HepG2 (cell line): ENCODE measurements at regions not wholly inside any gene's neighbourhood (a gene's known extent, or its start where the extent isn't known, plus 50 kb on each side); places are given as distances from the start of the nearest gene placed in this dataset.

Source experiments
- ETV5 ChIP-seq: IDR thresholded peaks from 2 replicates; pipeline ENCODE4 v1.6.1; 2018; ENCODE audit warnings: missing biosample characterization, missing genetic modification reagents, inconsistent platforms, borderline replicate concordance
- JUND ChIP-seq: sonication (generic); formaldehyde crosslinking; IDR thresholded peaks from 2 replicates; pipeline ENCODE4 v1.8.0; 2022; ENCODE audit warnings: mild to moderate bottlenecking, missing genetic modification reagents
- KDM2A ChIP-seq: sonication (generic); formaldehyde crosslinking; IDR thresholded peaks from 2 replicates; pipeline ENCODE4 v1.4.0; 2020; ENCODE audit warnings: low read depth, missing genetic modification reagents, borderline replicate concordance
- NR2F1 ChIP-seq, 2 experiments: fragments of 450-650 bp in 1 of 2; formaldehyde crosslinking in 1 of 2; IDR thresholded peaks; 2 replicates each; pipeline versions ENCODE4 v1.5.0 to v1.6.1; 2016 to 2020; ENCODE audit warnings: mild to moderate bottlenecking in 1 of 2, missing compliant biosample characterization in 1 of 2, missing genetic modification reagents in 1 of 2, moderate library complexity in 1 of 2
- RBFOX2 ChIP-seq: fragments of 200-400 bp; formaldehyde crosslinking; IDR thresholded peaks from 2 replicates; pipeline ENCODE4 v1.6.1; 2017; ENCODE audit warnings: low read depth, mild to moderate bottlenecking, low read length
- SAFB2 ChIP-seq: sonication (generic); formaldehyde crosslinking; IDR thresholded peaks from 2 replicates; pipeline ENCODE4 v1.5.1; 2020; ENCODE audit warnings: missing genetic modification reagents, low read depth, mild to moderate bottlenecking, borderline replicate concordance
- SIN3A ChIP-seq: IDR thresholded peaks from 2 replicates; pipeline ENCODE4 v1.6.1; 2011; ENCODE audit warnings: low read depth, mild to moderate bottlenecking, control low read depth, low read length, borderline replicate concordance
- SP140L ChIP-seq: sonication (generic); formaldehyde crosslinking; IDR thresholded peaks from 2 replicates; pipeline ENCODE4 v1.4.0; 2020; ENCODE audit warnings: missing genetic modification reagents, borderline replicate concordance
- TBP ChIP-seq: sonication (generic); formaldehyde crosslinking; IDR thresholded peaks from 2 replicates; pipeline ENCODE4 v1.5.0; 2020; ENCODE audit warnings: missing genetic modification reagents
- ZNF331 ChIP-seq: sonication (generic); formaldehyde crosslinking; IDR thresholded peaks from 2 replicates; pipeline ENCODE4 v1.4.0; 2020; ENCODE audit warnings: missing genetic modification reagents
- ZNF607 ChIP-seq: sonication (generic); formaldehyde crosslinking; IDR thresholded peaks from 2 replicates; pipeline ENCODE4 v1.5.1; 2020; ENCODE audit warnings: missing genetic modification reagents, mild to moderate bottlenecking, borderline replicate concordance
- TF ChIP-seq, protein P1 (sequence below): sonication (generic); formaldehyde crosslinking; IDR thresholded peaks from 2 replicates; pipeline ENCODE4 v1.8.1; 2023; ENCODE audit warnings: mild to moderate bottlenecking, missing genetic modification reagents
- TF ChIP-seq, protein P2 (sequence below): sonication (generic); formaldehyde crosslinking; IDR thresholded peaks from 2 replicates; pipeline ENCODE4 v1.8.0; 2022; ENCODE audit warnings: low read depth, missing genetic modification reagents
- TF ChIP-seq, protein P3 (sequence below): sonication (generic); formaldehyde crosslinking; IDR thresholded peaks from 2 replicates; pipeline ENCODE4 v1.8.0; 2022; ENCODE audit warnings: mild to moderate bottlenecking, missing genetic modification reagents, borderline replicate concordance
- TF ChIP-seq, protein P4 (sequence below): sonication (generic); formaldehyde crosslinking; IDR thresholded peaks from 2 replicates; pipeline ENCODE4 v1.5.0; 2020; ENCODE audit warnings: mild to moderate bottlenecking, missing genetic modification reagents
- TF ChIP-seq, protein P5 (sequence below): sonication (generic); formaldehyde crosslinking; IDR thresholded peaks from 2 replicates; pipeline ENCODE4 v1.8.1; 2023; ENCODE audit warnings: missing genetic modification reagents, inconsistent platforms, borderline replicate concordance
- TF ChIP-seq, protein P6 (sequence below): IDR thresholded peaks from 2 replicates; pipeline ENCODE4 v1.6.1; 2012; ENCODE audit warnings: low read length, improper control_type of control experiment

DNA sequence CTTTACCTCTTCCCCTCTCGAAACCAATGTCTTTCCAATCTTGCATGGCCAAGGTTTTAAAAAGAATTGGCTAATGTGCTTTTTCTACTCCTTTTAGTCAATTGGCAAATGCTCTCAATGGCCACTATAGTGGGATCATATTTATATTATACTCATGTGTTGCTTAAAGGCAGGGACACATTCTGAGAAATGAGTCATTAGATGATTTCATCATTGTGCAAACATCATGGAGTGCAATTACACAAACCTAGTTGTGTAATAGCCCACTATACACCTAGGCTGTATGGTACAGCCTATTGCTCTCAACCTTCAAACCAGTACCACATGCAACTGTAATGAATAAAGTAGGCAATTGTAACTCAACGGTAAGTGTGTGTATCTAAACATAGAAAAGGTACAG, 180.9 kb downstream of the HS3ST3A1 start (continued):
- TF ChIP-seq SAFB2 (CRISPR knock-in tag) (no peak), ETV5 (CRISPR knock-in tag) (peak; percentile 69; the same call in 1 of the 2 replicates), SIN3A (no peak), RBFOX2 (no peak), ZNF331 (CRISPR knock-in tag) (peak; percentile 95), KDM2A (no peak), ZNF607 (no peak), TBP (no peak), NR2F1 (CRISPR knock-in tag; IDR thresholded peaks at IDR 0.05) (peak; percentile 46 to 59; a peak in 3 of 4 replicates), JUND (CRISPR knock-in tag) (peak; percentile 100), SP140L (CRISPR knock-in tag) (no peak)
- TF ChIP-seq, protein P1, sequence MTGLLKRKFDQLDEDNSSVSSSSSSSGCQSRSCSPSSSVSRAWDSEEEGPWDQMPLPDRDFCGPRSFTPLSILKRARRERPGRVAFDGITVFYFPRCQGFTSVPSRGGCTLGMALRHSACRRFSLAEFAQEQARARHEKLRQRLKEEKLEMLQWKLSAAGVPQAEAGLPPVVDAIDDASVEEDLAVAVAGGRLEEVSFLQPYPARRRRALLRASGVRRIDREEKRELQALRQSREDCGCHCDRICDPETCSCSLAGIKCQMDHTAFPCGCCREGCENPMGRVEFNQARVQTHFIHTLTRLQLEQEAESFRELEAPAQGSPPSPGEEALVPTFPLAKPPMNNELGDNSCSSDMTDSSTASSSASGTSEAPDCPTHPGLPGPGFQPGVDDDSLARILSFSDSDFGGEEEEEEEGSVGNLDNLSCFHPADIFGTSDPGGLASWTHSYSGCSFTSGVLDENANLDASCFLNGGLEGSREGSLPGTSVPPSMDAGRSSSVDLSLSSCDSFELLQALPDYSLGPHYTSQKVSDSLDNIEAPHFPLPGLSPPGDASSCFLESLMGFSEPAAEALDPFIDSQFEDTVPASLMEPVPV: no peak; the same call in 1 of the 2 replicates
- TF ChIP-seq, protein P2, sequence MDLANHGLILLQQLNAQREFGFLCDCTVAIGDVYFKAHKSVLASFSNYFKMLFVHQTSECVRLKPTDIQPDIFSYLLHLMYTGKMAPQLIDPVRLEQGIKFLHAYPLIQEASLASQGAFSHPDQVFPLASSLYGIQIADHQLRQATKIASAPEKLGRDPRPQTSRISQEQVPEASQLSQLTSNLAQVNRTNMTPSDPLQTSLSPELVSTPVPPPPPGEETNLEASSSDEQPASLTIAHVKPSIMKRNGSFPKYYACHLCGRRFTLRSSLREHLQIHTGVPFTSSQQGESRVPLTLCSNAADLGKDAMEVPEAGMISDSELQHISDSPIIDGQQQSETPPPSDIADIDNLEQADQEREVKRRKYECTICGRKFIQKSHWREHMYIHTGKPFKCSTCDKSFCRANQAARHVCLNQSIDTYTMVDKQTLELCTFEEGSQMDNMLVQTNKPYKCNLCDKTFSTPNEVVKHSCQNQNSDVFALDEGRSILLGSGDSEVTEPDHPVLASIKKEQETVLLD (CRISPR knock-in tag): no peak
- TF ChIP-seq, protein P3, sequence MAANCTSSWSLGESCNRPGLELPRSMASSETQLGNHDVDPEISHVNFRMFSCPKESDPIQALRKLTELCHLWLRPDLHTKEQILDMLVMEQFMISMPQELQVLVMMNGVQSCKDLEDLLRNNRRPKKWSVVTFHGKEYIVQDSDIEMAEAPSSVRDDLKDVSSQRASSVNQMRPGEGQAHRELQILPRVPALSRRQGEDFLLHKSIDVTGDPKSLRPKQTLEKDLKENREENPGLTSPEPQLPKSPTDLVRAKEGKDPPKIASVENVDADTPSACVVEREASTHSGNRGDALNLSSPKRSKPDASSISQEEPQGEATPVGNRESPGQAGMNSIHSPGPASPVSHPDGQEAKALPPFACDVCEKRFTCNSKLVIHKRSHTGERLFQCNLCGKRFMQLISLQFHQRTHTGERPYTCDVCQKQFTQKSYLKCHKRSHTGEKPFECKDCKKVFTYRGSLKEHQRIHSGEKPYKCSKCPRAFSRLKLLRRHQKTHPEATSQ: no peak
- TF ChIP-seq, protein P4, sequence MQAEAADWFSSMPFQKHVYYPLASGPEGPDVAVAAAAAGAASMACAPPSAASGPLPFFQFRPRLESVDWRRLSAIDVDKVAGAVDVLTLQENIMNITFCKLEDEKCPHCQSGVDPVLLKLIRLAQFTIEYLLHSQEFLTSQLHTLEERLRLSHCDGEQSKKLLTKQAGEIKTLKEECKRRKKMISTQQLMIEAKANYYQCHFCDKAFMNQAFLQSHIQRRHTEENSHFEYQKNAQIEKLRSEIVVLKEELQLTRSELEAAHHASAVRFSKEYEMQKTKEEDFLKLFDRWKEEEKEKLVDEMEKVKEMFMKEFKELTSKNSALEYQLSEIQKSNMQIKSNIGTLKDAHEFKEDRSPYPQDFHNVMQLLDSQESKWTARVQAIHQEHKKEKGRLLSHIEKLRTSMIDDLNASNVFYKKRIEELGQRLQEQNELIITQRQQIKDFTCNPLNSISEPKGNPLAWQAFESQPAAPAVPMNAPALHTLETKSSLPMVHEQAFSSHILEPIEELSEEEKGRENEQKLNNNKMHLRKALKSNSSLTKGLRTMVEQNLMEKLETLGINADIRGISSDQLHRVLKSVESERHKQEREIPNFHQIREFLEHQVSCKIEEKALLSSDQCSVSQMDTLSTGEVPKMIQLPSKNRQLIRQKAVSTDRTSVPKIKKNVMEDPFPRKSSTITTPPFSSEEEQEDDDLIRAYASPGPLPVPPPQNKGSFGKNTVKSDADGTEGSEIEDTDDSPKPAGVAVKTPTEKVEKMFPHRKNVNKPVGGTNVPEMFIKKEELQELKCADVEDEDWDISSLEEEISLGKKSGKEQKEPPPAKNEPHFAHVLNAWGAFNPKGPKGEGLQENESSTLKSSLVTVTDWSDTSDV (CRISPR knock-in tag): no peak
- TF ChIP-seq, protein P5, sequence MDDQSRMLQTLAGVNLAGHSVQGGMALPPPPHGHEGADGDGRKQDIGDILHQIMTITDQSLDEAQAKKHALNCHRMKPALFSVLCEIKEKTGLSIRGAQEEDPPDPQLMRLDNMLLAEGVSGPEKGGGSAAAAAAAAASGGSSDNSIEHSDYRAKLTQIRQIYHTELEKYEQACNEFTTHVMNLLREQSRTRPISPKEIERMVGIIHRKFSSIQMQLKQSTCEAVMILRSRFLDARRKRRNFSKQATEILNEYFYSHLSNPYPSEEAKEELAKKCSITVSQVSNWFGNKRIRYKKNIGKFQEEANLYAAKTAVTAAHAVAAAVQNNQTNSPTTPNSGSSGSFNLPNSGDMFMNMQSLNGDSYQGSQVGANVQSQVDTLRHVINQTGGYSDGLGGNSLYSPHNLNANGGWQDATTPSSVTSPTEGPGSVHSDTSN (CRISPR knock-in tag): no peak
- TF ChIP-seq, protein P6, sequence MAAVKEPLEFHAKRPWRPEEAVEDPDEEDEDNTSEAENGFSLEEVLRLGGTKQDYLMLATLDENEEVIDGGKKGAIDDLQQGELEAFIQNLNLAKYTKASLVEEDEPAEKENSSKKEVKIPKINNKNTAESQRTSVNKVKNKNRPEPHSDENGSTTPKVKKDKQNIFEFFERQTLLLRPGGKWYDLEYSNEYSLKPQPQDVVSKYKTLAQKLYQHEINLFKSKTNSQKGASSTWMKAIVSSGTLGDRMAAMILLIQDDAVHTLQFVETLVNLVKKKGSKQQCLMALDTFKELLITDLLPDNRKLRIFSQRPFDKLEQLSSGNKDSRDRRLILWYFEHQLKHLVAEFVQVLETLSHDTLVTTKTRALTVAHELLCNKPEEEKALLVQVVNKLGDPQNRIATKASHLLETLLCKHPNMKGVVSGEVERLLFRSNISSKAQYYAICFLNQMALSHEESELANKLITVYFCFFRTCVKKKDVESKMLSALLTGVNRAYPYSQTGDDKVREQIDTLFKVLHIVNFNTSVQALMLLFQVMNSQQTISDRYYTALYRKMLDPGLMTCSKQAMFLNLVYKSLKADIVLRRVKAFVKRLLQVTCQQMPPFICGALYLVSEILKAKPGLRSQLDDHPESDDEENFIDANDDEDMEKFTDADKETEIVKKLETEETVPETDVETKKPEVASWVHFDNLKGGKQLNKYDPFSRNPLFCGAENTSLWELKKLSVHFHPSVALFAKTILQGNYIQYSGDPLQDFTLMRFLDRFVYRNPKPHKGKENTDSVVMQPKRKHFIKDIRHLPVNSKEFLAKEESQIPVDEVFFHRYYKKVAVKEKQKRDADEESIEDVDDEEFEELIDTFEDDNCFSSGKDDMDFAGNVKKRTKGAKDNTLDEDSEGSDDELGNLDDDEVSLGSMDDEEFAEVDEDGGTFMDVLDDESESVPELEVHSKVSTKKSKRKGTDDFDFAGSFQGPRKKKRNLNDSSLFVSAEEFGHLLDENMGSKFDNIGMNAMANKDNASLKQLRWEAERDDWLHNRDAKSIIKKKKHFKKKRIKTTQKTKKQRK: no peak
